Activated naive CD4-positive, alpha-beta T cell treated with anti-CD3 and anti-CD28 coated beads, Interleukin-2, amount 50 U/mL, for 72 hours (primary cell): ENCODE measurements at regions not wholly inside any gene's neighbourhood (a gene's known extent, or its start where the extent isn't known, plus 50 kb on each side); places are given as distances from the start of the nearest gene placed in this dataset.

ENCODE experiments used
- ATAC-seq, 2 donors: fragments of 150-1000 bp; cut with Tn5 transposase; 2 replicates each; pipeline ENCODE4 v1.10.0; 2021; ENCODE audit warnings: mild to moderate bottlenecking in 2 of 2, moderate library complexity in 2 of 2
- DNase-seq, 2 donors: peaks; one replicate each; pipeline ENCODE4 v3.0.0; 2021 to 2022; ENCODE audit warnings: low spot score in 2 of 2
- H3K27ac Mint-ChIP-seq, 2 donors: one replicate each; pipeline ENCODE4 v1.8.0; 2022; ENCODE audit warnings: mild to moderate bottlenecking in 2 of 2, mixed read lengths in 2 of 2
- H3K36me3 Mint-ChIP-seq, 2 donors: one replicate each; pipeline ENCODE4 v1.8.0; 2022; ENCODE audit warnings: mixed read lengths in 2 of 2
- H3K9me3 Mint-ChIP-seq, 2 donors: one replicate each; pipeline ENCODE4 v1.8.0; 2022; ENCODE audit warnings: mixed read lengths in 2 of 2

DNA sequence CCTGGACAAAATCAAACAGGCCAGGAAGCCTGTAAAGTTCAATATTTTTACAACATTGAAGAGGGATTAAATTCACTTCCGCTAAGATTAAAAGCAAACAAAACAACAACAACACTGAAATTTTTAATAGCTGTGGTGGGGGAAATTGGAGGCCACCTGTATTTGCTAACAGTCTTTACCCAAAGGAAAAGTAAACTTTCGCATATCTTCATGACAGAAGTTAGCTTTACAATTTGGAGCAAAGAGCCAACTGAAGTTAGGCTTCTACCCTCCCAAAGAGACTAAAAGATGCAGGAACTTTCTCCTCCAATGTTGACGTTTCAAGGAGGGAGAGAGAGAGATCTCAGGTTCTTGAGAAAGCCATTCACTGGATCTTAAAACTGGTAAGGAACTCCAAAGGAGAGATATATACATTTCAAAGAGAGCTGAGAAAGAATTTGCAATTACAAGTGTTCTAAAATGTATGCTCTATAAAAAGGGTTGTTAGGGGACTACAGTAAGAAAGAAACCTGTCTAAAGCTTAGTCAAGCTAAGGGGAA, 349.2 kb upstream of the CDH9 start:
- ATAC-seq (no peak), DNase-seq (no peak)
- Mint-ChIP-seq H3K36me3 (no peaks in the 10 kb centered on the region), H3K27ac (no peak overlapping the region), H3K9me3 (peaks cover 11 to 12% of the 10 kb centered on the region in 2 donors)

GRCh38 chr5:27381686-27382085, 343.3 kb upstream of the CDH9 start:
- ATAC-seq: no peak
- no peaks in the 10 kb centered on the region for H3K36me3 Mint-ChIP-seq
- H3K9me3 Mint-ChIP-seq: peaks cover 7 to 11% of the 10 kb centered on the region in 2 donors

GRCh38 chr5:27377626-27378025, 339.2 kb upstream of the CDH9 start:
- Mint-ChIP-seq H3K36me3 (no peaks in the 10 kb centered on the region), H3K27ac (no peak overlapping the region), H3K9me3 (peaks cover 16 to 17% of the 10 kb centered on the region in 2 donors)
- ATAC-seq (no peak), DNase-seq (no peak)

More at GRCh38 chr5:27381686-27382085, 343.3 kb upstream of the CDH9 start:
- H3K27ac Mint-ChIP-seq: no peak overlapping the region
- DNase-seq: no peak

- Mint-ChIP-seq H3K36me3 (no peaks in the 10 kb centered on the region), H3K27ac (no peak overlapping the region), H3K9me3 (peaks cover 13 to 14% of the 10 kb centered on the region in 2 donors)
- ATAC-seq (no peak), DNase-seq (no peak)
Measured at GRCh38 chr5:27353970-27354369, 315.6 kb upstream of the CDH9 start.

GRCh38 chr5:27353540-27353939, 315.2 kb upstream of the CDH9 start:
- no peak for ATAC-seq
- DNase-seq: no peak
- no peaks in the 10 kb centered on the region for H3K36me3 Mint-ChIP-seq
- H3K27ac Mint-ChIP-seq: no peak overlapping the region
- peaks cover 14 to 15% of the 10 kb centered on the region in 2 donors for H3K9me3 Mint-ChIP-seq

GRCh38 chr5:27341342-27341741, 303.0 kb upstream of the CDH9 start:
- no peak for ATAC-seq
- Mint-ChIP-seq H3K27ac (no peak overlapping the region), H3K36me3 (peaks cover 0 to 6% of the 10 kb centered on the region in 2 donors), H3K9me3 (peaks cover 6 to 13% of the 10 kb centered on the region in 2 donors)
- no peak for DNase-seq

DNA sequence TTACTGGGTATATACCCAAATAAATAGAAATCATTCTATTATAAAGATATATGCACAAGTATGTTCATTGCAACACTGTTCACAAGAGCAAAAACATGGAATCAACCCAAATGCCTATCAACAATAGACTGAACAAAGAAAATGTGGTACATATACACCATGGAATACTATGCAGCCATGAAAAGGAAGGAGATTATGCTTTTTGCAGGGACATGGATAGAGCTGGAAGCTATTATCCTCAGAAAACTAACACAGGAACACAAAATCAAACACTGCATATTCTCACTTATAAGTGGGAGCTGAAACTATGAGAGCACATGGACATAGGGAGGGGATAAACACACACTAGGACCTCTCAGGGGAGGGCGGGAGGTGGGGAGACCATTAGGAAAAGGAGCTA, 298.4 kb upstream of the CDH9 start:
- peaks cover 0 to 7% of the 10 kb centered on the region in 2 donors for H3K9me3 Mint-ChIP-seq
- ATAC-seq (no peak), DNase-seq (no peak)
- peaks cover 0 to 6% of the 10 kb centered on the region in 2 donors for H3K36me3 Mint-ChIP-seq
- H3K27ac Mint-ChIP-seq: no peak overlapping the region

DNA sequence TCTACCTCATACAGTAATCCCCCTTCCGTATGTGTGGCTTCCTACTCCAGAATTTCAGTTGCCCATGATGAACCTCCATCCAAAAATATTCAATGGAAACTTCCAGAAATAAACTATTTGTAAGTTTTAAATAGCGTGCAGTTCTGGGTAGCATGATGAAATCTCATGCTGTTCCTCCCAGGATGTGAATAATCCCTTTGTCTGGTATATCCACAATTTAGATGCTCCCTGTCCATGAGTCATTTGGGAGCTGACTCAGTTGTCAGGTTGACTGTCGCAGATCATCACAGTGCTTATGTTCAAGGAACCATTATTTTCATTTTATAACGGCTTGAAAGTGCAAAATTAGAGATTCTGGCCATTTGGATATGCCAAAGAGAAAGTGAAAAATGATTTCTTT, 290.1 kb upstream of the CDH9 start:
- DNase-seq (no peak), ATAC-seq (no peak)
- H3K36me3 Mint-ChIP-seq: no peaks in the 10 kb centered on the region
- H3K27ac Mint-ChIP-seq: no peak overlapping the region
- H3K9me3 Mint-ChIP-seq: peaks cover 7 to 20% of the 10 kb centered on the region in 2 donors

- H3K36me3 Mint-ChIP-seq: no peaks in the 10 kb centered on the region
- no peak overlapping the region for H3K27ac Mint-ChIP-seq
- ATAC-seq (no peak), DNase-seq (no peak)
- H3K9me3 Mint-ChIP-seq: peaks cover 7 to 16% of the 10 kb centered on the region in 2 donors
Measured at GRCh38 chr5:27325513-27325912, 287.1 kb upstream of the CDH9 start.

GRCh38 chr5:27318701-27319100, 280.3 kb upstream of the CDH9 start:
- peaks cover 0 to 4% of the 10 kb centered on the region in 2 donors for H3K36me3 Mint-ChIP-seq
- DNase-seq (no peak), ATAC-seq (no peak)
- H3K9me3 Mint-ChIP-seq: peaks cover 9 to 18% of the 10 kb centered on the region in 2 donors
- no peak overlapping the region for H3K27ac Mint-ChIP-seq

DNA sequence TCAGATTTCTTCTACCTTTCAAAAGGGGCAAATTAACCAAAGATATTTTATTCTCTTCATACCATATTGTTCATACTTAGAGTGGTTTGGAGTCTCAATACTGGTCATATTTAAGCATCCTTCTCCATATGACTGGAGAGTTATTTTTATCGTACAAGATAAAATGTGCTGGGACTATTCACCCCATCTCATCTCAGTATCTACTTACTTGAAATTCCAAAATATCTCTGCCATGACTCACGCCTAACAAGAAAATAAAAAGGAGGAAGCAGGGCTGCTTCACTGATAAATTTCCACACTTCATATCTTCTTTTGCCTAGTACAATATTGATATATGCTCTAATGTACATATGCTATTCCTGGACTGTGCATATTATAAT, 277.9 kb upstream of the CDH9 start:
- DNase-seq (no peak), ATAC-seq (no peak)
- Mint-ChIP-seq H3K9me3 (peaks cover 13 to 25% of the 10 kb centered on the region in 2 donors), H3K36me3 (peaks cover 0 to 4% of the 10 kb centered on the region in 2 donors), H3K27ac (no peak overlapping the region)

DNA sequence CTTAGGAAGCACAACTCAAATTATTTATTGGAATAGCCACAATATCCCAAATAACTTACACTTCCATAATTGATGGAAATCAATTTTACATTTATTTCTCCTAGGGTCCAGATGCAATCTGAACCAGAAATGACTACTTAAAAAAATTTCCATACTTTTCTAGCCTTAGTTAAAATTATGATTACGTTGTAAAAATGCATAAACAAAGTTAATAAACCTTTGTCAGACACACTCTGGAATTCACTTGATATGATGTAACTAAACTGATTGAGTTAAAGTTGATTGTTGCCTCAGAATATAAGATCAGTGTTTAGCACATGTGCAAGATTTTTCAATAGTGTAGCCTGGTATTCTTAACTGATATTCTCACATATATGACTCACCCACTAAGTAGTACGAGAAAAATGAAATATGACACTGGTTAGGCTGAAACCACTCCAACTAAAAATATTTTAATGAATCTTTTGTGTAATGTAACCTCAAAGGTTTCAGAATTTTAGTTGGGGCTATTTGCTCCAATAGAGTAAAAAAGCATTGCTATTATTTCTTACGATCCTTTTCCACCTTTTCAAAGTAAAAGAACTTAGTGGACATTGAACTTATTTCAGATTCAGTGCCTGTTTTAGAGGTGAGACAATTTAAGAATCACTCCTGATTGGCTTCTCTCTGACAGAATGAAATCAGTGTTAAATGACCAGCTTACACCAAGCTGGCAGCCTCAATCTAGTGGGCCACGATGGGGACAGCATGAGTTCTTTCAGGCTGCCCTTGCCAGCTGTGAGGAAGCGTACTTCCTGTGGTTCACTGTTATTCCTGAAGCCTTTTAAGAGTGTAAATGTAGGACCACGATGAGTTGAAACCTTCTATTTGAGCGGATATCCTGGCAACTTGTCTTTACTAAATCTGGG, 277.2 kb upstream of the CDH9 start:
- no peak for ATAC-seq
- peaks cover 17 to 27% of the 10 kb centered on the region in 2 donors for H3K9me3 Mint-ChIP-seq
- H3K36me3 Mint-ChIP-seq: peaks cover 0 to 4% of the 10 kb centered on the region in 2 donors
- H3K27ac Mint-ChIP-seq: no peak overlapping the region
- DNase-seq: no peak

- H3K27ac Mint-ChIP-seq: no peak overlapping the region
- H3K36me3 Mint-ChIP-seq: peaks cover 0 to 1% of the 10 kb centered on the region in 2 donors
- no peak for ATAC-seq
- H3K9me3 Mint-ChIP-seq: peaks cover 19 to 21% of the 10 kb centered on the region in 2 donors
- no peak for DNase-seq
Measured at GRCh38 chr5:27313549-27313948, 275.2 kb upstream of the CDH9 start.

DNA sequence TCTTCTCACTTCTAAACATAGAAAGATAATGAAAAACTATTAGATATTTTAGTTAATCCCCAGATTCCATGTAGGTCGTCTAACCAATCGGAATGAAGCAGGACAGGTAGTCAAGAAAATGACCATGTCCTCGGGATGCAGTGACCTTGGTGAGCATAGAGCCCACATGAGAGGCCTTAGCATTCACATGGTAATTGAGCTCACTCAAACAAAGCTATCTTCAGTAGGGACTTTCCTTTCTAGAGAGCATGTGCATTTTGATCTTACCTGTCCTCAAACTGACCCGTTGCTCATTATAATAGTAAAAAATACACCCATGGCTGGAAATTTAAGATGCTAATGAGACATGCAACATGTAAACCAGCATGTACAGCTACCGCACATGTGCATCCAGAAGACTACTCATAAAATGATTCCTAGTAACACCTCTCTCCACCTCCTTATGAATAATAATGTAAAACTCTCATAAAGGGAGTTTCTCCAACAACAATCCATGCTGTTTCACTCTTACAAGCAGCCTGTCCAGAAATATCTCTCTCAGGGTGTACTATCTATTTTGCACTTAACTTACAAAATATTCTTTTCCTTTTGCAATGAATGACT, 274.0 kb upstream of the CDH9 start:
- DNase-seq (no peak), ATAC-seq (no peak)
- Mint-ChIP-seq H3K36me3 (no peaks in the 10 kb centered on the region), H3K9me3 (peaks cover 22 to 28% of the 10 kb centered on the region in 2 donors), H3K27ac (no peak overlapping the region)

DNA sequence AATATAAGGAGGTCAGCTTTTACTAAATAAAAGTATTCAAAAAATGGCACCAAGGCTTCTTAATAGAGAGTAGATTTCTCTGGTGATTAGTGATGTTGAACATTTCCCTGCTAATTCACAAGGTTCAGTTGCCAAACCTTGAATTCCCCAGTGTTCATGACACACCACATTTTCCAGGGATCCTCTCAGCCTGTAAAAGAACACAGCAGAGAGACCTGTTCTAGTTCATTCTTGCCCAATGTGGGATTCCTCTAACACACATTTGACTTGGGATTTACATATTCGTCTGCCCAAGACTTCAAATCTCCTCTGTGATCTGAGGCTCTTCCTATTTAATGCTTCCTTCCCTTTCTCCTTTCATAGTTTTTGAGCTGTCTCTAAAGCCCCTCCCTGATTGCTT, 273.2 kb upstream of the CDH9 start:
- ATAC-seq (no peak), DNase-seq (no peak)
- no peak overlapping the region for H3K27ac Mint-ChIP-seq
- no peaks in the 10 kb centered on the region for H3K36me3 Mint-ChIP-seq
- H3K9me3 Mint-ChIP-seq: peaks cover 23 to 27% of the 10 kb centered on the region in 2 donors

DNA sequence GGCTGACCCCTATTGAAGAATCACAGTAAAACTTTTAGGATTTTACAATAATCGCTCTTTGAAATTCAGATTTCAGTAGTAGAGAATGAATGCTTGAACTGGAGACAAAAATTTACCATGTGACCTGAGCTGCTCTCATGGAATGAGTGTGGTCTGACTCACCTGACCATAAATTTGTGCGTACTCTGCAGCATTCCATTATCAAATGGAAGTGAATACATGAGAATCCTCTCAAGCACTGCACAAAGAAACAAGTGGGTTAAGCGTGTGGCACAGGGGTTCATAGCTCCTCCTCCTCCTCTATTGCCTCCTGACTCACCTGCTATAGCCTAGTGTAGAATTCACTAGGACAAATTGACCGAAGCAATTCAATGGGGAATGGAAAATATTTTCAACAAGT, 269.8 kb upstream of the CDH9 start:
- Mint-ChIP-seq H3K27ac (no peak overlapping the region), H3K9me3 (peaks cover 23% of the 10 kb centered on the region in 2 donors), H3K36me3 (no peaks in the 10 kb centered on the region)
- DNase-seq (no peak), ATAC-seq (no peak)

GRCh38 chr5:27290172-27290571, 251.8 kb upstream of the CDH9 start:
- Mint-ChIP-seq H3K9me3 (peaks cover 11 to 23% of the 10 kb centered on the region in 2 donors), H3K36me3 (no peaks in the 10 kb centered on the region), H3K27ac (no peak overlapping the region)
- ATAC-seq (no peak), DNase-seq (no peak)
